NCI-H2196 (cell line): ENCODE measurements at regions not wholly inside any gene's neighbourhood (a gene's known extent, or its start where the extent isn't known, plus 50 kb on each side); places are given as distances from the start of the nearest gene placed in this dataset.

Source experiments
- DNase-seq: peaks from one replicate; lab custom pipeline; 2025; ENCODE audit not compliant: unreplicated experiment; lab: John Stamatoyannopoulos, UW

- DNase-seq = no peak
Measured at GRCh38 chr2:81328968-81329367, 1024.4 kb upstream of the LRRTM1 start.

- DNase-seq = no peak
Measured at GRCh38 chr2:81327911-81328310, 1023.4 kb upstream of the LRRTM1 start.

GRCh38 chr2:81324046-81324445, 1019.5 kb upstream of the LRRTM1 start:
- DNase-seq = no peak

GRCh38 chr2:81304154-81304830, 999.7 kb upstream of the LRRTM1 start:
- DNase-seq = no peak

GRCh38 chr2:81303321-81303720, 998.8 kb upstream of the LRRTM1 start:
- no peak for DNase-seq

- DNase-seq = no peak
Measured at GRCh38 chr2:81299841-81300240, 995.3 kb upstream of the LRRTM1 start.

GRCh38 chr2:81290846-81291245, 986.3 kb upstream of the LRRTM1 start:
- DNase-seq = no peak

GRCh38 chr2:81283081-81283480, 978.5 kb upstream of the LRRTM1 start:
- no peak for DNase-seq

GRCh38 chr2:81282151-81282769, 977.7 kb upstream of the LRRTM1 start:
- DNase-seq = no peak

- no peak for DNase-seq
Measured at GRCh38 chr2:81276595-81276994, 972.0 kb upstream of the LRRTM1 start.

- no peak for DNase-seq
Measured at GRCh38 chr2:81266106-81266505, 961.6 kb upstream of the LRRTM1 start.

- no peak for DNase-seq
Measured at GRCh38 chr2:81263989-81264388, 959.4 kb upstream of the LRRTM1 start.

- no peak for DNase-seq
Measured at GRCh38 chr2:81260320-81260719, 955.8 kb upstream of the LRRTM1 start.

- DNase-seq = no peak
Measured at GRCh38 chr2:81250270-81250669, 945.7 kb upstream of the LRRTM1 start.

GRCh38 chr2:81249152-81249551, 944.6 kb upstream of the LRRTM1 start:
- DNase-seq = no peak

GRCh38 chr2:81247648-81248047, 943.1 kb upstream of the LRRTM1 start:
- DNase-seq = no peak

GRCh38 chr2:81242501-81242900, 937.9 kb upstream of the LRRTM1 start:
- DNase-seq = no peak

- no peak for DNase-seq
Measured at GRCh38 chr2:81238462-81238861, 933.9 kb upstream of the LRRTM1 start.

GRCh38 chr2:81235601-81236000, 931.0 kb upstream of the LRRTM1 start:
- DNase-seq = no peak

GRCh38 chr2:81234711-81235110, 930.2 kb upstream of the LRRTM1 start:
- DNase-seq = no peak

- no peak for DNase-seq
Measured at GRCh38 chr2:81225756-81226155, 921.2 kb upstream of the LRRTM1 start.

GRCh38 chr2:81213598-81213997, 909.0 kb upstream of the LRRTM1 start:
- no peak for DNase-seq

- no peak for DNase-seq
Measured at GRCh38 chr2:81206216-81206615, 901.7 kb upstream of the LRRTM1 start.
